Endothelial cell of umbilical vein (primary cell): ENCODE measurements at regions not wholly inside any gene's neighbourhood (a gene's known extent, or its start where the extent isn't known, plus 50 kb on each side); places are given as distances from the start of the nearest gene placed in this dataset.

Experiments used
- EZH2 ChIP-seq: IDR thresholded peaks from 2 replicates; pipeline ENCODE4 v1.6.1; 2012; ENCODE audit warnings: borderline replicate concordance, low read depth, mild to moderate bottlenecking, moderate library complexity, low read length, inconsistent platforms; ENCODE audit not compliant: severe bottlenecking
- FOS ChIP-seq: IDR thresholded peaks from 2 replicates; pipeline ENCODE4 v1.6.1; 2011; ENCODE audit warnings: mild to moderate bottlenecking, low read length, moderate library complexity, borderline replicate concordance; ENCODE audit not compliant: insufficient read depth
- GATA2 ChIP-seq: IDR thresholded peaks from 2 replicates; pipeline ENCODE4 v1.7.0; 2011; ENCODE audit warnings: low read depth, mild to moderate bottlenecking, moderate library complexity, mixed read lengths, low read length; ENCODE audit not compliant: insufficient read length, insufficient read depth
- JUN ChIP-seq: IDR thresholded peaks from 2 replicates; pipeline ENCODE4 v1.6.1; 2011; ENCODE audit warnings: borderline replicate concordance, low read depth; ENCODE audit not compliant: insufficient read length, insufficient read depth
- MYC ChIP-seq: IDR thresholded peaks from one replicate; pipeline ENCODE4 v1.6.1; 2011; ENCODE audit warnings: mild to moderate bottlenecking, low read depth, low read length
- POLR2A ChIP-seq: IDR thresholded peaks from 2 replicates; pipeline ENCODE4 v1.6.1; 2012; ENCODE audit warnings: low read depth, mild to moderate bottlenecking, control low read depth, low read length
- POLR2AphosphoS5 ChIP-seq: IDR thresholded peaks from 2 replicates; pipeline ENCODE4 v1.6.1; 2012; ENCODE audit warnings: low read depth, mild to moderate bottlenecking, control low read depth, low read length, moderate library complexity; ENCODE audit not compliant: insufficient read depth
- TF ChIP-seq, protein P1 (sequence below), 2 donors: IDR thresholded peaks; 1 replicate in 1 of 2; 2 replicates in 1 of 2; pipeline ENCODE4 v1.5.1; 2011; ENCODE audit warnings: low read length in 2 of 2, mild to moderate bottlenecking in 2 of 2, moderate library complexity in 2 of 2, control low read depth in 1 of 2, inconsistent platforms in 1 of 2, low read depth in 1 of 2; ENCODE audit not compliant: insufficient read depth in 1 of 2; ENCODE audit errors: extremely low read depth in 1 of 2
- TF ChIP-seq, protein P2 (sequence below): IDR thresholded peaks from 2 replicates; pipeline ENCODE4 v1.6.1; 2011; ENCODE audit not compliant: insufficient read depth, insufficient read length

DNA sequence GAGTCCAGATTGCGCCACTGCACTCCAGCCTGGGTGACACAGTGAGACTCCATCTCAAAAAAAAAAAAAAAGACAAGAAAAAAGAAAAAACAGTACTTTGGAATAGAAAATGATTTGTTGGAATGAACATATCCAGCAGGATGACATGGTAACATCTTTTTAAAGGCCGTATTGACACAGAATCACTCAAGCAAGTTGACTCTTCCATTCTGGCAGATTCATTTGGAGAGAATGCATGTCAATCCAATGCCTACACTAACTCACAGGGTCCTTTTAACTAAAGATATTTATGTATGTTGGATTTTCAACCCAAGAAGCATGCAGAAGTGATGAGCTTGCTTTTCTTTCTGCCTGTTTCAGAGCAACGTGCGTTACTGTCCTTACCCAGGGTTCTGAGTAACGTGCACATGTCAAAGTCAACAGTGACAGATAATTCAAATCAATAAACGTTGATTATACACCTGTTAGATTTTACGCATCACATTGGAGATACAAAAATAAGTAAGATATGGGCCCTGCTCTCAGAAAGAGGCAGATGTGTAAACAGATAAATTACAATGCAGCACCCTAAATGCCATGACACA, 77.1 kb upstream of the FNDC3B start:
- TF ChIP-seq, protein P1, sequence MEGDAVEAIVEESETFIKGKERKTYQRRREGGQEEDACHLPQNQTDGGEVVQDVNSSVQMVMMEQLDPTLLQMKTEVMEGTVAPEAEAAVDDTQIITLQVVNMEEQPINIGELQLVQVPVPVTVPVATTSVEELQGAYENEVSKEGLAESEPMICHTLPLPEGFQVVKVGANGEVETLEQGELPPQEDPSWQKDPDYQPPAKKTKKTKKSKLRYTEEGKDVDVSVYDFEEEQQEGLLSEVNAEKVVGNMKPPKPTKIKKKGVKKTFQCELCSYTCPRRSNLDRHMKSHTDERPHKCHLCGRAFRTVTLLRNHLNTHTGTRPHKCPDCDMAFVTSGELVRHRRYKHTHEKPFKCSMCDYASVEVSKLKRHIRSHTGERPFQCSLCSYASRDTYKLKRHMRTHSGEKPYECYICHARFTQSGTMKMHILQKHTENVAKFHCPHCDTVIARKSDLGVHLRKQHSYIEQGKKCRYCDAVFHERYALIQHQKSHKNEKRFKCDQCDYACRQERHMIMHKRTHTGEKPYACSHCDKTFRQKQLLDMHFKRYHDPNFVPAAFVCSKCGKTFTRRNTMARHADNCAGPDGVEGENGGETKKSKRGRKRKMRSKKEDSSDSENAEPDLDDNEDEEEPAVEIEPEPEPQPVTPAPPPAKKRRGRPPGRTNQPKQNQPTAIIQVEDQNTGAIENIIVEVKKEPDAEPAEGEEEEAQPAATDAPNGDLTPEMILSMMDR (IDR thresholded peaks at IDR 0.05; ENCODE audit: extremely low read depth in 1 of 2, insufficient read depth in 1 of 2, low read depth in 1 of 2, low read length in 2 of 2) = no peak
- no peak for TF ChIP-seq GATA2
- TF ChIP-seq POLR2A = no peak
- no peak for TF ChIP-seq JUN
- TF ChIP-seq EZH2 = no peak
- no peak for TF ChIP-seq POLR2AphosphoS5
- TF ChIP-seq MYC = no peak
- TF ChIP-seq, protein P2, sequence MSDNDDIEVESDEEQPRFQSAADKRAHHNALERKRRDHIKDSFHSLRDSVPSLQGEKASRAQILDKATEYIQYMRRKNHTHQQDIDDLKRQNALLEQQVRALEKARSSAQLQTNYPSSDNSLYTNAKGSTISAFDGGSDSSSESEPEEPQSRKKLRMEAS = no peak
- no peak for TF ChIP-seq FOS
